DND-41 (cell line): ENCODE measurements at regions not wholly inside any gene's neighbourhood (a gene's known extent, or its start where the extent isn't known, plus 50 kb on each side); places are given as distances from the start of the nearest gene placed in this dataset.

Experiments used
- ATAC-seq: fragments of 200-7000 bp; cut with Tn5 transposase; 3 replicates; pipeline ENCODE4 v1.9.1; 2021; ENCODE audit warnings: low read depth; ENCODE audit not compliant: insufficient read depth
- DNase-seq: peaks from one replicate; pipeline ENCODE4 v3.0.0-alpha.2; 2020
- H2AFZ ChIP-seq: 2 replicates; pipeline ENCODE4 v1.6.0; 2012; ENCODE audit warnings: low read depth, low read length
- H3K27ac ChIP-seq: 2 replicates; pipeline ENCODE4 v1.5.1; 2012; ENCODE audit warnings: low read length, inconsistent platforms
- H3K27me3 ChIP-seq: fragments of 200-600 bp; sonication (generic); 2 replicates; pipeline ENCODE4 v1.6.0; 2012; ENCODE audit warnings: low read length, mild to moderate bottlenecking, inconsistent platforms; ENCODE audit not compliant: insufficient read depth, poor library complexity
- H3K36me3 ChIP-seq: 2 replicates; pipeline ENCODE4 v1.5.1; 2012; ENCODE audit warnings: low read length, inconsistent platforms; ENCODE audit not compliant: insufficient read depth
- H3K4me1 ChIP-seq: 2 replicates; pipeline ENCODE4 v1.5.1; 2012; ENCODE audit warnings: mild to moderate bottlenecking, low read length; ENCODE audit not compliant: insufficient read depth
- H3K4me2 ChIP-seq: 2 replicates; pipeline ENCODE4 v1.6.0; 2012; ENCODE audit warnings: mild to moderate bottlenecking, moderate library complexity, low read length, inconsistent platforms; ENCODE audit not compliant: insufficient read depth
- H3K4me3 ChIP-seq, 2 experiments: fragments of 200-600 bp in 1 of 2; shearing (Covaris generic) in 1 of 2; 2 replicates each; pipeline ENCODE4 v1.5.1; 2012 to 2016; ENCODE audit warnings: inconsistent platforms in 2 of 2, low read length in 2 of 2, mild to moderate bottlenecking in 2 of 2, low read depth in 1 of 2, moderate library complexity in 1 of 2
- H3K79me2 ChIP-seq: 2 replicates; pipeline ENCODE4 v1.6.0; 2012; ENCODE audit warnings: low read length, inconsistent platforms; ENCODE audit not compliant: insufficient read depth
- H3K9ac ChIP-seq: 2 replicates; pipeline ENCODE4 v1.6.0; 2012; ENCODE audit warnings: low read depth, mild to moderate bottlenecking, inconsistent platforms, low read length, moderate library complexity
- H3K9me3 ChIP-seq: 2 replicates; pipeline ENCODE4 v1.5.1; 2012; ENCODE audit warnings: low read length, moderate library complexity, mild to moderate bottlenecking, inconsistent platforms; ENCODE audit not compliant: insufficient read depth, severe bottlenecking
- H4K20me1 ChIP-seq: 2 replicates; pipeline ENCODE4 v1.6.0; 2012; ENCODE audit warnings: low read length; ENCODE audit not compliant: insufficient read depth
- CTCF ChIP-seq: IDR thresholded peaks from 2 replicates; pipeline ENCODE4 v1.5.1; 2012; ENCODE audit warnings: borderline replicate concordance, low read length, moderate library complexity, mild to moderate bottlenecking; ENCODE audit not compliant: poor library complexity, severe bottlenecking; ENCODE audit errors: extremely low read depth
- EZH2 ChIP-seq: IDR thresholded peaks from 3 replicates; pipeline ENCODE4 v1.6.1; 2012; ENCODE audit warnings: borderline replicate concordance, low read depth, mild to moderate bottlenecking, moderate library complexity, low read length, inconsistent platforms; ENCODE audit not compliant: severe bottlenecking

DNA sequence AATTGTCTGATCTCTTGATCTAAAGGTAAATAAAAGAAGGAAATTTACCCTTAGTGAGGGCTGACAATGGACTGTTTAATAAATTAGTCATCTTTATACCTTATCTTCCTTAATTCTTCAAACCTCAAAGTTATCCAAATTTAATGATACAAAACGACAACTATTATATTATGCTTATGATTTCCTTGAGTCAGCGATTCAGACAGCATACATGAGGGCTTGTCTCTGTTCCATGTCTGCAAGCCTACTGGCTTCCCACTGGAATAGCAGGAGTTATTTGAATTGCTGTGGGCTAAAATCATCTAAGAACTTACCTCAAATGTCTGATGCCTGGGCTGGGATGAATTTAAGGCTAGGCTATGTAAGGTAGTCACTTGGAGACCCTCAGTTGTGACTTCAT lies 197.2 kb upstream of the MDGA2 start:
- DNase-seq (no peak), ATAC-seq (no peak)
- no peak overlapping the region for H3K9ac ChIP-seq
- H2AFZ ChIP-seq: no peak overlapping the region
- H3K4me3 ChIP-seq: no peak overlapping the region
- no peak for TF ChIP-seq CTCF
- no peak for TF ChIP-seq EZH2
- no peaks in the 10 kb centered on the region for H3K36me3 ChIP-seq
- no peak overlapping the region for H3K4me2 ChIP-seq
- H3K27ac ChIP-seq: no peak overlapping the region
- H3K4me1 ChIP-seq: no peaks in the 10 kb centered on the region
- no peaks in the 10 kb centered on the region for H3K27me3 ChIP-seq
- no peaks in the 10 kb centered on the region for H3K9me3 ChIP-seq
- H4K20me1 ChIP-seq: no peaks in the 10 kb centered on the region
- H3K79me2 ChIP-seq: no peaks in the 10 kb centered on the region

DNA sequence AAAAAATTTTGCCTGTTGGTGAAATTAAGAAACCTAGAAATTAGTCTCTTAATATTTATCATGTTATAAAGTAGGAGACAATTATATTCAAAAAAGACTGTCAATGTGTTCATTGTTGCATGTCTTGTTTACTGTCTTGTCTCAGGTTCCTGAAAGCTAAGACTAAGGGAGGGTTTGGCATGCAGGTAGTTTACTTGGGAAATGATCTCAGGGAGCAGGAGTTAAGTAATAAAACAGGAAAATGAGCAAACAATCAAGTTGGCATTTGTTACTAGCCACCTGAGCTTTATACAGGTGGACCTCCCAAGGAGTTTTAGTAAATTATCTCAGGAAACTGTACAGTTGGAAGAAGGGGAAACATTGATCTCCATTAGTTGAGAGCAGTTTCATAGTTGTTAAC lies 188.0 kb upstream of the MDGA2 start:
- Histone ChIP-seq H3K9ac (no peak overlapping the region), H3K4me1 (no peaks in the 10 kb centered on the region), H3K79me2 (no peaks in the 10 kb centered on the region), H3K9me3 (no peaks in the 10 kb centered on the region), H3K4me2 (no peak overlapping the region), H3K27ac (no peak overlapping the region), H3K27me3 (no peaks in the 10 kb centered on the region), H2AFZ (no peak overlapping the region), H3K36me3 (no peaks in the 10 kb centered on the region), H3K4me3 (no peak overlapping the region), H4K20me1 (no peaks in the 10 kb centered on the region)
- TF ChIP-seq EZH2 (no peak), CTCF (no peak)
- DNase-seq: no peak
- ATAC-seq: no peak

GRCh38 chr14:47857646-47858045 lies 182.2 kb upstream of the MDGA2 start:
- no peak overlapping the region for H3K27ac ChIP-seq
- H3K9me3 ChIP-seq: no peaks in the 10 kb centered on the region
- no peak for ATAC-seq
- H3K36me3 ChIP-seq: no peaks in the 10 kb centered on the region
- H3K4me3 ChIP-seq: no peak overlapping the region
- no peak for DNase-seq
- no peaks in the 10 kb centered on the region for H3K4me1 ChIP-seq
- H3K9ac ChIP-seq: no peak overlapping the region
- no peaks in the 10 kb centered on the region for H3K79me2 ChIP-seq
- no peaks in the 10 kb centered on the region for H3K27me3 ChIP-seq
- H2AFZ ChIP-seq: no peak overlapping the region
- no peak for TF ChIP-seq EZH2
- no peak for TF ChIP-seq CTCF
- H3K4me2 ChIP-seq: no peak overlapping the region
- no peaks in the 10 kb centered on the region for H4K20me1 ChIP-seq

- DNase-seq (no peak), ATAC-seq (no peak)
- H3K79me2 ChIP-seq: no peaks in the 10 kb centered on the region
- no peak overlapping the region for H3K9ac ChIP-seq
- no peaks in the 10 kb centered on the region for H3K4me1 ChIP-seq
- H2AFZ ChIP-seq: no peak overlapping the region
- no peak overlapping the region for H3K4me3 ChIP-seq
- H4K20me1 ChIP-seq: no peaks in the 10 kb centered on the region
- no peak overlapping the region for H3K27ac ChIP-seq
- no peaks in the 10 kb centered on the region for H3K36me3 ChIP-seq
- no peaks in the 10 kb centered on the region for H3K9me3 ChIP-seq
- H3K4me2 ChIP-seq: no peak overlapping the region
- TF ChIP-seq CTCF: no peak
- no peak for TF ChIP-seq EZH2
- no peaks in the 10 kb centered on the region for H3K27me3 ChIP-seq
Measured at GRCh38 chr14:47852278-47852677, 176.9 kb upstream of the MDGA2 start.
